ENCODE measurements at regions not wholly inside any gene's neighbourhood (a gene's known extent, or its start where the extent isn't known, plus 50 kb on each side); places are given as distances from the start of the nearest gene placed in this dataset.

DNA sequence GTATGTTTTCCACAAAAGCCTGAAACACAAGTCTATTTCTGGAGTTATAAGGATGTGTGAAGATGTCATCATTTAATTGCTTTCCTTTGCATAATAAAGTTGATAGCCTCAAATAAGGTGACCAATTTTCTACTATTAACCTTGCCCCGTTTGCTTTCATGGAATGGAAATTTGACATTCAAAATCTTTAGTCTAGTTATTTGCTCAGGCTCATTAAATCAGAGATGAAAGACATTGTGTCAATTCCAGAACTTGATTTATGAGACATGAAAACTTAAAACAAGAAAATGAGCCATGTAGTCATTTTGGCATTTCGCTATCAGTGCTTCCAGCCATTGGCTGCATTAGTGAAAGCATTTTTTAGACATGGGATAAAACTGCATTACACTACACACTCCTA, 91.5 kb upstream of the ZSWIM2 start (continued):
- TF ChIP-seq, protein P1, sequence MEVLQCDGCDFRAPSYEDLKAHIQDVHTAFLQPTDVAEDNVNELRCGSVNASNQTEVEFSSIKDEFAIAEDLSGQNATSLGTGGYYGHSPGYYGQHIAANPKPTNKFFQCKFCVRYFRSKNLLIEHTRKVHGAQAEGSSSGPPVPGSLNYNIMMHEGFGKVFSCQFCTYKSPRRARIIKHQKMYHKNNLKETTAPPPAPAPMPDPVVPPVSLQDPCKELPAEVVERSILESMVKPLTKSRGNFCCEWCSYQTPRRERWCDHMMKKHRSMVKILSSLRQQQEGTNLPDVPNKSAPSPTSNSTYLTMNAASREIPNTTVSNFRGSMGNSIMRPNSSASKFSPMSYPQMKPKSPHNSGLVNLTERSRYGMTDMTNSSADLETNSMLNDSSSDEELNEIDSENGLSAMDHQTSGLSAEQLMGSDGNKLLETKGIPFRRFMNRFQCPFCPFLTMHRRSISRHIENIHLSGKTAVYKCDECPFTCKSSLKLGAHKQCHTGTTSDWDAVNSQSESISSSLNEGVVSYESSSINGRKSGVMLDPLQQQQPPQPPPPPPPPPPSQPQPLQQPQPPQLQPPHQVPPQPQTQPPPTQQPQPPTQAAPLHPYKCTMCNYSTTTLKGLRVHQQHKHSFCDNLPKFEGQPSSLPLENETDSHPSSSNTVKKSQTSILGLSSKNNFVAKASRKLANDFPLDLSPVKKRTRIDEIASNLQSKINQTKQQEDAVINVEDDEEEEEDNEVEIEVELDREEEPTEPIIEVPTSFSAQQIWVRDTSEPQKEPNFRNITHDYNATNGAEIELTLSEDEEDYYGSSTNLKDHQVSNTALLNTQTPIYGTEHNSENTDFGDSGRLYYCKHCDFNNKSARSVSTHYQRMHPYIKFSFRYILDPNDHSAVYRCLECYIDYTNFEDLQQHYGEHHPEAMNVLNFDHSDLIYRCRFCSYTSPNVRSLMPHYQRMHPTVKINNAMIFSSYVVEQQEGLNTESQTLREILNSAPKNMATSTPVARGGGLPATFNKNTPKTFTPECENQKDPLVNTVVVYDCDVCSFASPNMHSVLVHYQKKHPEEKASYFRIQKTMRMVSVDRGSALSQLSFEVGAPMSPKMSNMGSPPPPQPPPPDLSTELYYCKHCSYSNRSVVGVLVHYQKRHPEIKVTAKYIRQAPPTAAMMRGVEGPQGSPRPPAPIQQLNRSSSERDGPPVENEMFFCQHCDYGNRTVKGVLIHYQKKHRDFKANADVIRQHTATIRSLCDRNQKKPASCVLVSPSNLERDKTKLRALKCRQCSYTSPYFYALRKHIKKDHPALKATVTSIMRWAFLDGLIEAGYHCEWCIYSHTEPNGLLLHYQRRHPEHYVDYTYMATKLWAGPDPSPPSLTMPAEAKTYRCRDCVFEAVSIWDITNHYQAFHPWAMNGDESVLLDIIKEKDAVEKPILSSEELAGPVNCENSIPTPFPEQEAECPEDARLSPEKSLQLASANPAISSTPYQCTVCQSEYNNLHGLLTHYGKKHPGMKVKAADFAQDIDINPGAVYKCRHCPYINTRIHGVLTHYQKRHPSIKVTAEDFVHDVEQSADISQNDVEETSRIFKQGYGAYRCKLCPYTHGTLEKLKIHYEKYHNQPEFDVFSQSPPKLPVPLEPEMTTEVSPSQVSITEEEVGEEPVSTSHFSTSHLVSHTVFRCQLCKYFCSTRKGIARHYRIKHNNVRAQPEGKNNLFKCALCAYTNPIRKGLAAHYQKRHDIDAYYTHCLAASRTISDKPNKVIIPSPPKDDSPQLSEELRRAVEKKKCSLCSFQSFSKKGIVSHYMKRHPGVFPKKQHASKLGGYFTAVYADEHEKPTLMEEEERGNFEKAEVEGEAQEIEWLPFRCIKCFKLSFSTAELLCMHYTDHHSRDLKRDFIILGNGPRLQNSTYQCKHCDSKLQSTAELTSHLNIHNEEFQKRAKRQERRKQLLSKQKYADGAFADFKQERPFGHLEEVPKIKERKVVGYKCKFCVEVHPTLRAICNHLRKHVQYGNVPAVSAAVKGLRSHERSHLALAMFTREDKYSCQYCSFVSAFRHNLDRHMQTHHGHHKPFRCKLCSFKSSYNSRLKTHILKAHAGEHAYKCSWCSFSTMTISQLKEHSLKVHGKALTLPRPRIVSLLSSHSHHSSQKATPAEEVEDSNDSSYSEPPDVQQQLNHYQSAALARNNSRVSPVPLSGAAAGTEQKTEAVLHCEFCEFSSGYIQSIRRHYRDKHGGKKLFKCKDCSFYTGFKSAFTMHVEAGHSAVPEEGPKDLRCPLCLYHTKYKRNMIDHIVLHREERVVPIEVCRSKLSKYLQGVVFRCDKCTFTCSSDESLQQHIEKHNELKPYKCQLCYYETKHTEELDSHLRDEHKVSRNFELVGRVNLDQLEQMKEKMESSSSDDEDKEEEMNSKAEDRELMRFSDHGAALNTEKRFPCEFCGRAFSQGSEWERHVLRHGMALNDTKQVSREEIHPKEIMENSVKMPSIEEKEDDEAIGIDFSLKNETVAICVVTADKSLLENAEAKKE (CRISPR knock-in tag; IDR thresholded peaks at IDR 0.05), result no peak
- TF ChIP-seq STAT1 (IDR thresholded peaks at IDR 0.05; ENCODE audit: unreplicated experiment) (no peak), POLR2AphosphoS5 (IDR thresholded peaks at IDR 0.05; ENCODE audit: low read depth) (no peak), EZH2 (IDR thresholded peaks at IDR 0.05; ENCODE audit: low read depth, unreplicated experiment) (no peak)

DNA sequence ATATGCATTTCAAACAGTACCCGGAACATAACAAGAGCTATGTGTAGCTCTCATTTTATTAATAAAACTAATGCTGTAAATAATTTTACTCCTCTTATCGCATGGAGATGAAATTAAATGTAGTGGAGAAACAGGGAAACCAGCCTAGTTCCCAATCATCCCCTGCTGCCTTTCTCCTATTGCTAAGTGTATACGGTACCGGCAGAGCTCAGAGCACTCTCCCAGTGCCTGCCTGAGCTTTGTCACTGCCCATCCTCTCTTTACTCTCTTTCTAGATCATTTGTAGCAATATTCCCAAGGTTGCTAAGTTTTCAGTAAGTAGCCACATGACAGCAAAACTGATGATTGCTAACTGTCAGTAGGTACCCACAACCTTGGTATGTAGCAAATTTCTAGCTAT, 85.5 kb upstream of the ZSWIM2 start:
- Mint-ChIP-seq H3K9me3 (no peaks in the 10 kb centered on the region), H3K27me3 (ENCODE audit: insufficient read depth, low read depth, poor library complexity) (peaks cover 2% of the 10 kb centered on the region), H3K36me3 (ENCODE audit: low read depth) (no peaks in the 10 kb centered on the region), H3K27ac (no peak overlapping the region), H3K4me1 (no peaks in the 10 kb centered on the region; the same call in 2 of the 3 replicates), H3K4me3 (no peak overlapping the region)
- Histone ChIP-seq H4K20me1 (replicated peaks; ENCODE audit: insufficient read depth) (no peaks in the 10 kb centered on the region), H3K4me2 (no peak overlapping the region), H3K27me3 (ENCODE audit: insufficient read depth) (no peaks in the 10 kb centered on the region), H3K4me1 (ENCODE audit: insufficient read depth) (no peaks in the 10 kb centered on the region), H3K36me3 (ENCODE audit: insufficient read depth) (no peaks in the 10 kb centered on the region), H3F3A (replicated peaks; ENCODE audit: low read depth) (no peaks in the 10 kb centered on the region), H2AFZ (no peak overlapping the region), H3K4me3 (no peak overlapping the region), H3K27ac (ENCODE audit: low read depth) (no peak overlapping the region), H3K9me2 (ENCODE audit: insufficient read depth) (no peaks in the 10 kb centered on the region), H3K79me2 (replicated peaks; ENCODE audit: insufficient read depth) (no peaks in the 10 kb centered on the region)
- ATAC-seq, result peak; percentile 68
- TF ChIP-seq POLR2AphosphoS5 (IDR thresholded peaks at IDR 0.05; ENCODE audit: low read depth), result no peak
- TF ChIP-seq, protein P2, sequence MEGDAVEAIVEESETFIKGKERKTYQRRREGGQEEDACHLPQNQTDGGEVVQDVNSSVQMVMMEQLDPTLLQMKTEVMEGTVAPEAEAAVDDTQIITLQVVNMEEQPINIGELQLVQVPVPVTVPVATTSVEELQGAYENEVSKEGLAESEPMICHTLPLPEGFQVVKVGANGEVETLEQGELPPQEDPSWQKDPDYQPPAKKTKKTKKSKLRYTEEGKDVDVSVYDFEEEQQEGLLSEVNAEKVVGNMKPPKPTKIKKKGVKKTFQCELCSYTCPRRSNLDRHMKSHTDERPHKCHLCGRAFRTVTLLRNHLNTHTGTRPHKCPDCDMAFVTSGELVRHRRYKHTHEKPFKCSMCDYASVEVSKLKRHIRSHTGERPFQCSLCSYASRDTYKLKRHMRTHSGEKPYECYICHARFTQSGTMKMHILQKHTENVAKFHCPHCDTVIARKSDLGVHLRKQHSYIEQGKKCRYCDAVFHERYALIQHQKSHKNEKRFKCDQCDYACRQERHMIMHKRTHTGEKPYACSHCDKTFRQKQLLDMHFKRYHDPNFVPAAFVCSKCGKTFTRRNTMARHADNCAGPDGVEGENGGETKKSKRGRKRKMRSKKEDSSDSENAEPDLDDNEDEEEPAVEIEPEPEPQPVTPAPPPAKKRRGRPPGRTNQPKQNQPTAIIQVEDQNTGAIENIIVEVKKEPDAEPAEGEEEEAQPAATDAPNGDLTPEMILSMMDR (conservative IDR thresholded peaks at IDR 0.05; ENCODE audit: low read depth in 2 of 2), result no peak
- TF ChIP-seq STAT1 (IDR thresholded peaks at IDR 0.05; ENCODE audit: unreplicated experiment), result no peak
- TF ChIP-seq, protein P3, sequence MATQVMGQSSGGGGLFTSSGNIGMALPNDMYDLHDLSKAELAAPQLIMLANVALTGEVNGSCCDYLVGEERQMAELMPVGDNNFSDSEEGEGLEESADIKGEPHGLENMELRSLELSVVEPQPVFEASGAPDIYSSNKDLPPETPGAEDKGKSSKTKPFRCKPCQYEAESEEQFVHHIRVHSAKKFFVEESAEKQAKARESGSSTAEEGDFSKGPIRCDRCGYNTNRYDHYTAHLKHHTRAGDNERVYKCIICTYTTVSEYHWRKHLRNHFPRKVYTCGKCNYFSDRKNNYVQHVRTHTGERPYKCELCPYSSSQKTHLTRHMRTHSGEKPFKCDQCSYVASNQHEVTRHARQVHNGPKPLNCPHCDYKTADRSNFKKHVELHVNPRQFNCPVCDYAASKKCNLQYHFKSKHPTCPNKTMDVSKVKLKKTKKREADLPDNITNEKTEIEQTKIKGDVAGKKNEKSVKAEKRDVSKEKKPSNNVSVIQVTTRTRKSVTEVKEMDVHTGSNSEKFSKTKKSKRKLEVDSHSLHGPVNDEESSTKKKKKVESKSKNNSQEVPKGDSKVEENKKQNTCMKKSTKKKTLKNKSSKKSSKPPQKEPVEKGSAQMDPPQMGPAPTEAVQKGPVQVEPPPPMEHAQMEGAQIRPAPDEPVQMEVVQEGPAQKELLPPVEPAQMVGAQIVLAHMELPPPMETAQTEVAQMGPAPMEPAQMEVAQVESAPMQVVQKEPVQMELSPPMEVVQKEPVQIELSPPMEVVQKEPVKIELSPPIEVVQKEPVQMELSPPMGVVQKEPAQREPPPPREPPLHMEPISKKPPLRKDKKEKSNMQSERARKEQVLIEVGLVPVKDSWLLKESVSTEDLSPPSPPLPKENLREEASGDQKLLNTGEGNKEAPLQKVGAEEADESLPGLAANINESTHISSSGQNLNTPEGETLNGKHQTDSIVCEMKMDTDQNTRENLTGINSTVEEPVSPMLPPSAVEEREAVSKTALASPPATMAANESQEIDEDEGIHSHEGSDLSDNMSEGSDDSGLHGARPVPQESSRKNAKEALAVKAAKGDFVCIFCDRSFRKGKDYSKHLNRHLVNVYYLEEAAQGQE (IDR thresholded peaks at IDR 0.05; ENCODE audit: unreplicated experiment), result no peak
- no peak for TF ChIP-seq EZH2 (IDR thresholded peaks at IDR 0.05; ENCODE audit: low read depth, unreplicated experiment)
- no peak for TF ChIP-seq ZNF331 (CRISPR knock-in tag; IDR thresholded peaks at IDR 0.05; ENCODE audit: low read depth)
- TF ChIP-seq EZH2phosphoT487 (IDR thresholded peaks at IDR 0.05; ENCODE audit: unreplicated experiment), result no peak
- no peak for TF ChIP-seq ZNF114 (CRISPR knock-in tag; IDR thresholded peaks at IDR 0.05)
- no peak for TF ChIP-seq NANOG (IDR thresholded peaks at IDR 0.05; ENCODE audit: borderline replicate concordance)
- DNase-seq (ENCODE audit: low spot score), result peak; percentile 11

Data from GM23338 (cell line).